ENCODE measurements at regions not wholly inside any gene's neighbourhood (a gene's known extent, or its start where the extent isn't known, plus 50 kb on each side); places are given as distances from the start of the nearest gene placed in this dataset.

GRCh38 chr4:11790230-11790629, 361.5 kb upstream of the HS3ST1 start:
- H3K4me1 ChIP-seq: peaks cover 0 to 5% (median 0%) of the 10 kb centered on the region in 4 donors
- no peaks in the 10 kb centered on the region for H3K27me3 ChIP-seq
- no peak overlapping the region for H3K27ac ChIP-seq
- H3K9me3 ChIP-seq: no peaks in the 10 kb centered on the region
- WGBS, 2 donors: 91 to 97% methylated on average over 4 of the region's 4 CpGs
- no peak for ATAC-seq (ENCODE audit: low FRiP score in 2 of 2)
- DNase-seq: no peak
- TF ChIP-seq POLR2A (IDR thresholded peaks at IDR 0.05): no peak
- no peak for TF ChIP-seq POLR2AphosphoS5 (IDR thresholded peaks at IDR 0.05)
- TF ChIP-seq CTCF (IDR thresholded peaks at IDR 0.05): no peak
- no peak for TF ChIP-seq EP300 (IDR thresholded peaks at IDR 0.05)
- H3K4me3 ChIP-seq: no peak overlapping the region
- H3K36me3 ChIP-seq: no peaks in the 10 kb centered on the region

GRCh38 chr4:11783588-11783987, 354.9 kb upstream of the HS3ST1 start:
- H3K4me3 ChIP-seq: no peak overlapping the region
- no peak for ATAC-seq (ENCODE audit: low FRiP score in 2 of 2)
- no peak for TF ChIP-seq POLR2AphosphoS5 (IDR thresholded peaks at IDR 0.05)

GRCh38 chr4:11782859-11783258, 354.2 kb upstream of the HS3ST1 start:
- WGBS, 2 donors: 81 to 87% methylated on average over 5 of the region's 5 CpGs
- Histone ChIP-seq H3K36me3 (no peaks in the 10 kb centered on the region), H3K4me3 (no peak overlapping the region), H3K27ac (no peak overlapping the region), H3K9me3 (no peaks in the 10 kb centered on the region), H3K27me3 (no peaks in the 10 kb centered on the region), H3K4me1 (no peaks in the 10 kb centered on the region)
- DNase-seq (no peak), ATAC-seq (ENCODE audit: low FRiP score in 2 of 2) (no peak)
- TF ChIP-seq EP300 (IDR thresholded peaks at IDR 0.05) (no peak), POLR2AphosphoS5 (IDR thresholded peaks at IDR 0.05) (no peak), CTCF (IDR thresholded peaks at IDR 0.05) (no peak)

More at GRCh38 chr4:11783588-11783987, 354.9 kb upstream of the HS3ST1 start:
- H3K27ac ChIP-seq: no peak overlapping the region
- no peak for DNase-seq
- WGBS, 2 donors: 56 to 76% methylated on average over 1 of the region's 1 CpG
- no peaks in the 10 kb centered on the region for H3K4me1 ChIP-seq
- no peaks in the 10 kb centered on the region for H3K27me3 ChIP-seq
- no peaks in the 10 kb centered on the region for H3K9me3 ChIP-seq
- H3K36me3 ChIP-seq: no peaks in the 10 kb centered on the region

GRCh38 chr4:11777447-11777846, 348.8 kb upstream of the HS3ST1 start:
- TF ChIP-seq POLR2A (IDR thresholded peaks at IDR 0.05) (no peak), CTCF (IDR thresholded peaks at IDR 0.05) (no peak), EP300 (IDR thresholded peaks at IDR 0.05) (no peak), POLR2AphosphoS5 (IDR thresholded peaks at IDR 0.05) (no peak)
- ATAC-seq (ENCODE audit: low FRiP score in 2 of 2) (no peak), DNase-seq (no peak)
- Histone ChIP-seq H3K27ac (no peak overlapping the region), H3K4me3 (no peak overlapping the region), H3K36me3 (no peaks in the 10 kb centered on the region), H3K4me1 (peaks cover 0 to 5% (median 0%) of the 10 kb centered on the region in 4 donors), H3K9me3 (no peaks in the 10 kb centered on the region), H3K27me3 (no peaks in the 10 kb centered on the region)
- WGBS, 2 donors: 92% methylated on average over 3 of the region's 3 CpGs

GRCh38 chr4:11774346-11774745, 345.7 kb upstream of the HS3ST1 start:
- TF ChIP-seq CTCF (IDR thresholded peaks at IDR 0.05) (no peak), POLR2A (IDR thresholded peaks at IDR 0.05) (no peak)
- H3K4me1 ChIP-seq: peaks cover 0 to 5% (median 0%) of the 10 kb centered on the region in 4 donors
- WGBS, 2 donors: 36 to 55% methylated on average over 2 of the region's 2 CpGs
- no peaks in the 10 kb centered on the region for H3K9me3 ChIP-seq
- DNase-seq (no peak), ATAC-seq (ENCODE audit: low FRiP score in 2 of 2) (peak in 1 of 2 donors; percentile 77)
- no peaks in the 10 kb centered on the region for H3K36me3 ChIP-seq
- peak overlapping the region in 1 of 4 donors; percentile 31 for H3K27ac ChIP-seq
- H3K27me3 ChIP-seq: no peaks in the 10 kb centered on the region
- H3K4me3 ChIP-seq: no peak overlapping the region
